OCI-LY7 (cell line): ENCODE measurements at regions not wholly inside any gene's neighbourhood (a gene's known extent, or its start where the extent isn't known, plus 50 kb on each side); places are given as distances from the start of the nearest gene placed in this dataset.

Source experiments
- CTCF ChIP-seq: fragments of 200-600 bp; sonication (generic); conservative IDR thresholded peaks from 2 replicates; pipeline ENCODE4 v1.5.1; 2014; ENCODE audit warnings: mild to moderate bottlenecking, antibody characterized with exemption, low read length, moderate library complexity, mixed read lengths
- EZH2phosphoT487 ChIP-seq: fragments of 200-600 bp; sonication (generic); IDR thresholded peaks from 2 replicates; pipeline ENCODE4 v1.6.1; 2018; ENCODE audit warnings: low read depth, borderline replicate concordance, mild to moderate bottlenecking, mixed run types, antibody characterized with exemption, low read length, moderate library complexity, mixed read lengths

GRCh38 chr4:189313064-189313463 lies 627.6 kb upstream of the FRG1 start:
- no peak for TF ChIP-seq CTCF
- no peak for TF ChIP-seq EZH2phosphoT487
